CD8-positive, alpha-beta memory T cell (primary cell): ENCODE measurements at regions not wholly inside any gene's neighbourhood (a gene's known extent, or its start where the extent isn't known, plus 50 kb on each side); places are given as distances from the start of the nearest gene placed in this dataset.
A peak's percentile ranks its signal among the peaks of the same experiment; 100 is the strongest.
"Not testable (repeated sequence)": the region's sequence is repeated elsewhere in the genome, so short reads cannot be mapped to it uniquely, and the experiment has no call there.

Experiments
- CTCF ChIA-PET: fragments of 350-600 bp; sonication (Branson Sonifier 250); formaldehyde crosslinking; loops from one replicate; lab custom pipeline; 2021; ENCODE audit warnings: antibody characterized with exemption; lab: Charles Lee
- POLR2A ChIA-PET: fragments of 350-600 bp; sonication (Branson Sonifier 250); formaldehyde crosslinking; loops from one replicate; lab custom pipeline; 2021; ENCODE audit warnings: antibody characterized with exemption; lab: Charles Lee
- DNase-seq, 5 donors: peaks; one replicate each; pipeline versions ENCODE4 v3.0.0 to v3.0.0-alpha.2; 2020 to 2022; ENCODE audit warnings: mixed read lengths in 1 of 5
- H3K27ac ChIP-seq: one replicate; pipeline ENCODE4 v1.7.0; 2013; ENCODE audit warnings: low read depth, mild to moderate bottlenecking, low read length, moderate library complexity
- H3K27me3 ChIP-seq: 2 replicates; pipeline ENCODE4 v1.7.0; 2013; ENCODE audit warnings: low read length, mild to moderate bottlenecking; ENCODE audit not compliant: insufficient read depth, poor library complexity, severe bottlenecking
- H3K36me3 ChIP-seq: 2 replicates; pipeline ENCODE4 v1.7.0; 2013; ENCODE audit warnings: mild to moderate bottlenecking, low read length, moderate library complexity; ENCODE audit not compliant: insufficient read depth
- H3K4me1 ChIP-seq: 2 replicates; pipeline ENCODE4 v1.7.0; 2013; ENCODE audit warnings: mild to moderate bottlenecking, low read length, moderate library complexity; ENCODE audit not compliant: insufficient read depth
- H3K4me3 ChIP-seq: 2 replicates; pipeline ENCODE4 v1.7.0; 2013; ENCODE audit warnings: mild to moderate bottlenecking, low read length
- H3K9me3 ChIP-seq: 2 replicates; pipeline ENCODE4 v1.7.0; 2013; ENCODE audit warnings: mild to moderate bottlenecking, low read length
- H3K27ac Mint-ChIP-seq, 8 donors: one replicate each; pipeline ENCODE4 v1.8.0; 2020 to 2021; ENCODE audit warnings: mixed read lengths in 8 of 8, mild to moderate bottlenecking in 6 of 8, inconsistent platforms in 3 of 8, moderate library complexity in 3 of 8
- H3K27me3 Mint-ChIP-seq, 2 donors: one replicate each; pipeline ENCODE4 v1.8.0; 2020 to 2021; ENCODE audit warnings: mixed read lengths in 2 of 2, mild to moderate bottlenecking in 1 of 2, moderate library complexity in 1 of 2
- H3K36me3 Mint-ChIP-seq, 3 donors: one replicate each; pipeline ENCODE4 v1.8.0; 2020 to 2021; ENCODE audit warnings: mixed read lengths in 3 of 3, inconsistent platforms in 1 of 3, mild to moderate bottlenecking in 1 of 3
- H3K4me1 Mint-ChIP-seq, 3 donors: one replicate each; pipeline ENCODE4 v1.8.0; 2020 to 2021; ENCODE audit warnings: mixed read lengths in 3 of 3, inconsistent platforms in 1 of 3, mild to moderate bottlenecking in 1 of 3
- H3K4me3 Mint-ChIP-seq, 7 donors: one replicate each; pipeline ENCODE4 v1.8.0; 2020 to 2021; ENCODE audit warnings: mixed read lengths in 7 of 7, mild to moderate bottlenecking in 6 of 7, moderate library complexity in 4 of 7, inconsistent platforms in 2 of 7
- H3K9me3 Mint-ChIP-seq, 5 donors: one replicate each; pipeline ENCODE4 v1.8.0; 2020 to 2022; ENCODE audit warnings: mixed read lengths in 5 of 5, mild to moderate bottlenecking in 3 of 5, moderate library complexity in 2 of 5, inconsistent platforms in 1 of 5

DNA sequence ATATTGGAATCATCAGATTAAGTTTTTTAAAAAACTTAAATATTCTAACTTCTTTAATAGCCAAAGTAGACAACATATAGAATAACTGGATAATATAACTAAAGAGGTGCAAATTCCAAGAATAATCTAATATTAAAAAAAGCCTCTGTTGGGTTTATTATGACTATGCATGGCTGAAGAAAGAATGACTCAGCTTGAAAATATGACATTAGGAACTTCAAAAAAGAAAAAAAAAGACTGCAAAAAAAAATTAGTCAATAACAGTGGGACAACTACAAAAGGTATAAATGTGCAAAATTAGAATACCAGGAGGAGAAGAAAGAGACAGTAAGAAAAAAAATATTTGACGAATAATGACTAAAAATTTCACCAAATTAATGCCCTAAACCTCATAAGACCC lies 1178.0 kb downstream of the JRKL start:
- Mint-ChIP-seq H3K4me1 (no peaks in the 10 kb centered on the region), H3K27me3 (no peaks in the 10 kb centered on the region), H3K9me3 (peaks cover 19 to 38% (median 37%) of the 10 kb centered on the region in 5 donors), H3K36me3 (no peaks in the 10 kb centered on the region), H3K4me3 (no peak overlapping the region), H3K27ac (no peak overlapping the region)
- DNase-seq, result no peak
- ChIA-PET CTCF (no interaction called here), POLR2A (no interaction called here)
- Histone ChIP-seq H3K9me3 (no peaks in the 10 kb centered on the region), H3K4me3 (no peak overlapping the region), H3K27ac (no peak overlapping the region), H3K4me1 (no peaks in the 10 kb centered on the region), H3K36me3 (no peaks in the 10 kb centered on the region), H3K27me3 (no peaks in the 10 kb centered on the region)

- no peaks in the 10 kb centered on the region for H3K27me3 Mint-ChIP-seq
- peak overlapping the region in 1 of 8 donors; percentile 71 for H3K27ac Mint-ChIP-seq
- Histone ChIP-seq H3K27me3 (no peaks in the 10 kb centered on the region), H3K4me1 (no peaks in the 10 kb centered on the region), H3K4me3 (no peak overlapping the region), H3K27ac (no peak overlapping the region), H3K36me3 (no peaks in the 10 kb centered on the region), H3K9me3 (no peaks in the 10 kb centered on the region)
- H3K36me3 Mint-ChIP-seq, result peaks cover 0 to 2% (median 0%) of the 10 kb centered on the region in 3 donors
- no peak for DNase-seq
- no peak overlapping the region for H3K4me3 Mint-ChIP-seq
- ChIA-PET POLR2A (no interaction called here), CTCF (no interaction called here)
- H3K9me3 Mint-ChIP-seq, result peaks cover 21 to 34% (median 33%) of the 10 kb centered on the region in 5 donors
- no peaks in the 10 kb centered on the region for H3K4me1 Mint-ChIP-seq
These were observed 1180.8 kb downstream of the JRKL start for GRCh38 chr11:97570636-97571035.

- H3K27me3 ChIP-seq, H3K4me1 ChIP-seq, CTCF ChIA-PET, H3K4me3 Mint-ChIP-seq, H3K27ac ChIP-seq, H3K27me3 Mint-ChIP-seq, H3K4me1 Mint-ChIP-seq, DNase-seq, H3K36me3 Mint-ChIP-seq, POLR2A ChIA-PET, H3K9me3 ChIP-seq, H3K36me3 ChIP-seq, H3K4me3 ChIP-seq: not testable (repeated sequence)
- H3K27ac Mint-ChIP-seq, result peak overlapping the region in 1 of 8 donors; percentile 63
- H3K9me3 Mint-ChIP-seq, result peaks cover 8 to 32% (median 18%) of the 10 kb centered on the region in 5 donors
These were observed 1184.0 kb downstream of the JRKL start for GRCh38 chr11:97573771-97574170.

GRCh38 chr11:97574976-97575665 lies 1185.3 kb downstream of the JRKL start:
- POLR2A ChIA-PET, result no interaction called here
- H3K27me3 Mint-ChIP-seq, result no peaks in the 10 kb centered on the region

DNA sequence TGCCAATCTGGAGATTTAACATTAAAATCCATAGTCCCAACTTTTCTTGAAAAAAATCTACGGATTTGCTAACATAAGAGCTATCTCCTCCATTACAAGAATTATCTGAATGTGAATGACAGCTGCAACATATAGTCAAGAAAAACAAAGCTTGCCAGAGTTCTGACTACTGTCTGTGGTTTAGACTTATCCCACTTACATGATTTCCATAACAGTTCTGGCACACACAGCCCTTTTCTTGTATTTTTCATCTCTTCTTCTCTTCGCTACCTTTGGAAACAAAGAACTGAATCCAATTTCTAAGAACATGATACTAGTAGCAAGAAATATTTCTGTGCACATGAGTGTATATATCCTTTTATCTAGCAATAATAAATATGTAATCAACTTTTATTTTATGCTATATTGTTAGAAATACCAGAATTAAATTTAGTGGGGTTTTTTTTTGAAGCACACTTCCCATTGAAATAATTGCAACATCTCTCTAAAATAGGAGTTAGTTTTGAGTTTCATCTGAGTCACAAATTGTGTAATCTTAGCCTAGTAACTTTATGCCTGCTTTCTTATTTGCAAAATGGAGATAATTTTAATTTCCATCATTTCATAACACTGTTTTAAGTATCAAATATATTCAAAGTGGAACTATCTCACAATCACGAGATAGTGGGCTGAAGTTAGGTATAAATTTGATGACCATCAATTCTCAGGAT lies 1217.6 kb downstream of the JRKL start:
- POLR2A ChIA-PET, result no interaction called here

More at GRCh38 chr11:97574976-97575665, 1185.3 kb downstream of the JRKL start:
- Histone ChIP-seq H3K27me3 (no peaks in the 10 kb centered on the region), H3K4me3 (no peak overlapping the region), H3K27ac (no peak overlapping the region), H3K4me1 (no peaks in the 10 kb centered on the region), H3K36me3 (no peaks in the 10 kb centered on the region), H3K9me3 (peaks cover 7% of the 10 kb centered on the region)
- peaks cover 0 to 2% (median 0%) of the 10 kb centered on the region in 3 donors for H3K36me3 Mint-ChIP-seq
- no peak overlapping the region for H3K4me3 Mint-ChIP-seq
- no peak for DNase-seq
- no peak overlapping the region for H3K27ac Mint-ChIP-seq
- peaks cover 4 to 32% (median 7%) of the 10 kb centered on the region in 5 donors for H3K9me3 Mint-ChIP-seq
- H3K4me1 Mint-ChIP-seq, result no peaks in the 10 kb centered on the region
- CTCF ChIA-PET, result interaction anchor here (0.6 kb wide), 1 partner anchor 590 kb away, joined by 3 read pairs; no protein-coding TSS in a partner anchor

DNA sequence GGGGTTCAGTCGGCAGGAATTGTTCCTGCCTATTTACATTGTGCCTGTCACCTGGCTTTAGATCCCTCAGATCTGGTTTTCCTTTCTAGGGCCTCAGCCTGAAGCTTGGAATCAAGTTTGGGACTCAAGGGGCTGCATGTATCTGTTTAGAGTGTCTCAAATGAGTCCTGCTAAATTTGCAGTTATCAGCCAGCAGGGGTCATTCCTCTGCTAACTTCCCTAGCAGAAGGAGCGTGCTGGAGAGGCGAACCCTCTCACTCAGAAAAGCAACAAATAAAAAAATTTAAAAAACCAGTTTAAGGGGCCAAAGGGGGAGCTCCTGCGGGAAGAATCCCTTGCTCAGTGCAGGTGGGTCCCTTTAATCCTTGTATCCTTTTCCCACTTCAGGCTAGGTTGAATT lies 1220.2 kb downstream of the JRKL start:
- Histone ChIP-seq H3K27ac (no peak overlapping the region), H3K36me3 (no peaks in the 10 kb centered on the region), H3K4me3 (no peak overlapping the region), H3K27me3 (no peaks in the 10 kb centered on the region), H3K9me3 (no peaks in the 10 kb centered on the region), H3K4me1 (no peaks in the 10 kb centered on the region)
- Mint-ChIP-seq H3K4me1 (no peaks in the 10 kb centered on the region), H3K9me3 (peaks cover 3 to 34% (median 11%) of the 10 kb centered on the region in 5 donors), H3K36me3 (no peaks in the 10 kb centered on the region), H3K4me3 (no peak overlapping the region), H3K27ac (no peak overlapping the region), H3K27me3 (no peaks in the 10 kb centered on the region)
- DNase-seq, result no peak
- ChIA-PET CTCF (no interaction called here), POLR2A (no interaction called here)

More for the DNA sequence above, 1217.6 kb downstream of the JRKL start:
- H3K27ac Mint-ChIP-seq, result no peak overlapping the region
- DNase-seq, result no peak
- Histone ChIP-seq H3K4me1 (no peaks in the 10 kb centered on the region), H3K4me3 (no peak overlapping the region), H3K9me3 (no peaks in the 10 kb centered on the region), H3K36me3 (no peaks in the 10 kb centered on the region), H3K27me3 (no peaks in the 10 kb centered on the region), H3K27ac (no peak overlapping the region)
- no peaks in the 10 kb centered on the region for H3K36me3 Mint-ChIP-seq
- no peaks in the 10 kb centered on the region for H3K27me3 Mint-ChIP-seq
- H3K9me3 Mint-ChIP-seq, result peaks cover 4 to 30% (median 11%) of the 10 kb centered on the region in 5 donors
- CTCF ChIA-PET, result no interaction called here
- no peak overlapping the region for H3K4me3 Mint-ChIP-seq
- H3K4me1 Mint-ChIP-seq, result no peaks in the 10 kb centered on the region

DNA sequence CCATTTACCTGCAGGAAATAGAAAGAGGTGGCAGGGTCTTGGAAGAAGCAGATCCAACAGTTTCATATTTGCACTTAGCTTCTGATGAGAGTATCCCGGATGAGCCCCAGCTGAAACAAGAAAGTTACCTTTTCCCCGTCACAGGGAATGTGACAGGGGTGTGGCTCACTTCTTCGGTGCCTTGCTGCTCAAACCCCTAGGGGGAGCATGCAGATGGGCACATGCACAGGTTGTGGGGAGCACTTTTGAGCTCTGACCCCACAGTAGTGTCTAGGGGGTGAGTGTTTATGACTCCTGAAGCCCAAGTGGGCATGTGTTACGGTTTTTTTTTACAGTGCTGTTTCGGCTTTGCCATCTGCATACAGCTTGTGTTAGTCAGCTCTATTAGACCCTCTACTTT lies 1221.0 kb downstream of the JRKL start:
- no peak for DNase-seq
- Mint-ChIP-seq H3K4me1 (no peaks in the 10 kb centered on the region), H3K4me3 (no peak overlapping the region), H3K36me3 (no peaks in the 10 kb centered on the region), H3K9me3 (peaks cover 3 to 37% (median 13%) of the 10 kb centered on the region in 5 donors), H3K27ac (no peak overlapping the region), H3K27me3 (no peaks in the 10 kb centered on the region)
- Histone ChIP-seq H3K27me3 (no peaks in the 10 kb centered on the region), H3K4me3 (no peak overlapping the region), H3K4me1 (no peaks in the 10 kb centered on the region), H3K36me3 (no peaks in the 10 kb centered on the region), H3K27ac (no peak overlapping the region), H3K9me3 (no peaks in the 10 kb centered on the region)
- CTCF ChIA-PET, result no interaction called here
- POLR2A ChIA-PET, result no interaction called here

DNA sequence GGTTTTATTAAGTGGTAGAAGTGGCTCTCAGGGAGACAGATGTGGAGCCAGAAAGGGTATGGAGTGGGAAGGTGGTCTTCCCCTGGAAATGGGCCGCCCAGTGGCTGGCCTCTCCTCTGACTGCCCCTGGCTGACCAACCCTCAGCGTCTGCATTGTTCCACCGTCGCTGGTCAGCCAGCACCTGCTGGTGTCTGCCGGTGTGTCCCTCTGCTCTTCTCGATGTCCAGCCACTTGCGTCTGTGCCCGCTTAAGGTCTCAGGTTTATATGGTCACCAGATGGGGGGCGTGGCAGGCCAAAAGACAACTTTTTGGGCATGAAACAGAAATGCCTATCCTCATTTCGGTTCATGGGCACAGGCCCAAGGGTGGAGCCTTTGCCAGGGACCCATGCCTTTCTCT lies 1221.5 kb downstream of the JRKL start:
- Mint-ChIP-seq H3K9me3 (peaks cover 3 to 37% (median 13%) of the 10 kb centered on the region in 5 donors), H3K4me3 (no peak overlapping the region), H3K4me1 (no peaks in the 10 kb centered on the region), H3K36me3 (no peaks in the 10 kb centered on the region), H3K27me3 (no peaks in the 10 kb centered on the region), H3K27ac (no peak overlapping the region)
- Histone ChIP-seq H3K4me3 (no peak overlapping the region), H3K4me1 (no peaks in the 10 kb centered on the region), H3K27me3 (no peaks in the 10 kb centered on the region), H3K9me3 (no peaks in the 10 kb centered on the region), H3K36me3 (no peaks in the 10 kb centered on the region), H3K27ac (no peak overlapping the region)
- ChIA-PET POLR2A (no interaction called here), CTCF (no interaction called here)
- DNase-seq, result no peak
